ENCODE measurements at regions not wholly inside any gene's neighbourhood (a gene's known extent, or its start where the extent isn't known, plus 50 kb on each side); places are given as distances from the start of the nearest gene placed in this dataset.

DNA sequence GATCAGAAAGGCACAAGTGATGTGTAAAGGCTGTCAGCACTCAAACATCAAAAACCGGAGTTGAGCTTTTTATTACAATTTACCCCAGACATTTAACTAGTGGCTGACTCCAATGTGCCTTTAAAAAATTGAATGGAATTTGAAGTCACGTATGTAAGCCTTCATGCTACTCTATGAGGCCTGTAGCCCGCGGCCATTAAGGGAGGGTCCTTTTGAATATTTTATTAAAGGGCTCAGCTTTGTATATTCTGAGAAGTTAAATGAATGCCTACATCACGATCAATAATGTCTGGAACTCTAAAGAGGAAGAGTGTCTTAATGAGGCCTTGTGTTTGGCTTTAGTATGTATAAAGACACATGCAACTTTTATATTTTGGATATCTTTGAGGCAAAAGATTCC lies 916.6 kb upstream of the CELF2 start:
- no peaks in the 10 kb centered on the region for H3K4me1 ChIP-seq
- no peak for DNase-seq (ENCODE audit: extremely low spot score in 2 of 2)
- H3K27ac ChIP-seq: no peak overlapping the region
- no peaks in the 10 kb centered on the region for H3K36me3 ChIP-seq
- no peak overlapping the region for H3K4me3 ChIP-seq
- intact Hi-C loops (cut with DNase I): no loop called here
- TF ChIP-seq, protein P1, sequence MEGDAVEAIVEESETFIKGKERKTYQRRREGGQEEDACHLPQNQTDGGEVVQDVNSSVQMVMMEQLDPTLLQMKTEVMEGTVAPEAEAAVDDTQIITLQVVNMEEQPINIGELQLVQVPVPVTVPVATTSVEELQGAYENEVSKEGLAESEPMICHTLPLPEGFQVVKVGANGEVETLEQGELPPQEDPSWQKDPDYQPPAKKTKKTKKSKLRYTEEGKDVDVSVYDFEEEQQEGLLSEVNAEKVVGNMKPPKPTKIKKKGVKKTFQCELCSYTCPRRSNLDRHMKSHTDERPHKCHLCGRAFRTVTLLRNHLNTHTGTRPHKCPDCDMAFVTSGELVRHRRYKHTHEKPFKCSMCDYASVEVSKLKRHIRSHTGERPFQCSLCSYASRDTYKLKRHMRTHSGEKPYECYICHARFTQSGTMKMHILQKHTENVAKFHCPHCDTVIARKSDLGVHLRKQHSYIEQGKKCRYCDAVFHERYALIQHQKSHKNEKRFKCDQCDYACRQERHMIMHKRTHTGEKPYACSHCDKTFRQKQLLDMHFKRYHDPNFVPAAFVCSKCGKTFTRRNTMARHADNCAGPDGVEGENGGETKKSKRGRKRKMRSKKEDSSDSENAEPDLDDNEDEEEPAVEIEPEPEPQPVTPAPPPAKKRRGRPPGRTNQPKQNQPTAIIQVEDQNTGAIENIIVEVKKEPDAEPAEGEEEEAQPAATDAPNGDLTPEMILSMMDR (IDR thresholded peaks at IDR 0.05): no peak
- no peak for TF ChIP-seq POLR2AphosphoS5 (IDR thresholded peaks at IDR 0.05; ENCODE audit: insufficient read depth in 1 of 2, low read depth in 1 of 2)
- TF ChIP-seq POLR2A (IDR thresholded peaks at IDR 0.05): no peak
- H3K27me3 ChIP-seq: no peaks in the 10 kb centered on the region
- H3K9me3 ChIP-seq: no peaks in the 10 kb centered on the region

DNA sequence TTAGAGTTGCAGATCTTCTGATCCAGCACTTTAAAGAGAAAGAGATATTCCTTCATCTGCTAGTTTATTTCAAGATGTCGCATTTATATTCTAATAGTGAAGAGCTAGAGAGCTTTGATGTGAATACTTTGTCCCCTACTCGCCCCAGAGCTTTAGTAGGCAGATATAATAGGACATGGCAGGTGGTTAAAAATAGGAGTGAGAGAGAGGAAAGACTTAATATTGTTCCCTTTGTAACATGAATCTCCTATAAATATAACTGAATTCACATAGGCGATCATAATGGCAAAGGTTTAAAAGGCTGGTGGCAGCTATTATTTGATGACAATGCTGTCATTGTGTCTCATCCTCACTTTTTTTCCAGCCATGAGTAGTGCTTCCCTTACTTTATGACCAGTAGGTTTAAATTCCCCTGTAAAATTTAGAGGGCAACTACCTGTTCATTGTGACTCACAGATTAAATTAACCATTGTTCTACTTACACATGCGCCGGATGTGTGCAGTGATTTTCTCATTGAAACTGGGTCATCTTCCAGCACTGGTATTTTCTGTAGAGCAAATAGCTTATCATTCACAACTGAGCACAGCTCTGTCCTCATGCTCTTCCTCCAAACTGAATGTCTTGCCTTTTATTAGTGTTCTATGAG lies 906.7 kb upstream of the CELF2 start:
- no peak overlapping the region for H3K27ac ChIP-seq
- no peaks in the 10 kb centered on the region for H3K4me1 ChIP-seq
- no peaks in the 10 kb centered on the region for H3K36me3 ChIP-seq
- H3K27me3 ChIP-seq: no peaks in the 10 kb centered on the region
- no peak overlapping the region for H3K4me3 ChIP-seq
- DNase-seq (ENCODE audit: extremely low spot score in 2 of 2): no peak
- no peaks in the 10 kb centered on the region for H3K9me3 ChIP-seq
- intact Hi-C loops (cut with DNase I): no loop called here
- TF ChIP-seq POLR2AphosphoS5 (IDR thresholded peaks at IDR 0.05; ENCODE audit: insufficient read depth in 1 of 2, low read depth in 1 of 2): no peak
- no peak for TF ChIP-seq POLR2A (IDR thresholded peaks at IDR 0.05)
- TF ChIP-seq, protein P1 (IDR thresholded peaks at IDR 0.05): no peak

DNA sequence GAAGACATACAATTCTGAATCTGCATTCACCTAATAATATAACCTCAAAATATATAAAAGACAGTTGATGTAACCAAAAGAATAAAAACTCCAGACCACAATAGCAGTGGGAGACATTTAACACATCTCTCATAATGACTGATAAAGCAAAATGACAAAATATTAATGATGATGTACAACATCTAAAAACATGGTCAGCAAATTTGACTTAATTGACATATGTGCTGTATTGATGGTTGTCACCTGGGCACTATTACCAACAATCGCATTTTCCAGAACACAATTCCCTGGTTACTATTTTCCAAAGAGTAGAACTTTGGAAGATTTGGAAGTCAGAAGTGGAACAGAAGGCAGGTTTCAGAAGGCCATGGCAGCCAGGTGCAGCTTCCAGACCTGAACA lies 899.5 kb upstream of the CELF2 start:
- no peaks in the 10 kb centered on the region for H3K27me3 ChIP-seq
- no peaks in the 10 kb centered on the region for H3K36me3 ChIP-seq
- TF ChIP-seq POLR2AphosphoS5 (IDR thresholded peaks at IDR 0.05; ENCODE audit: insufficient read depth in 1 of 2, low read depth in 1 of 2) (no peak), POLR2A (IDR thresholded peaks at IDR 0.05) (no peak)
- TF ChIP-seq, protein P1 (IDR thresholded peaks at IDR 0.05): no peak
- no peak overlapping the region for H3K4me3 ChIP-seq
- no peak overlapping the region for H3K27ac ChIP-seq
- H3K4me1 ChIP-seq: no peaks in the 10 kb centered on the region
- no peak for DNase-seq (ENCODE audit: extremely low spot score in 2 of 2)
- H3K9me3 ChIP-seq: no peaks in the 10 kb centered on the region
- intact Hi-C loops (cut with DNase I): no loop called here

DNA sequence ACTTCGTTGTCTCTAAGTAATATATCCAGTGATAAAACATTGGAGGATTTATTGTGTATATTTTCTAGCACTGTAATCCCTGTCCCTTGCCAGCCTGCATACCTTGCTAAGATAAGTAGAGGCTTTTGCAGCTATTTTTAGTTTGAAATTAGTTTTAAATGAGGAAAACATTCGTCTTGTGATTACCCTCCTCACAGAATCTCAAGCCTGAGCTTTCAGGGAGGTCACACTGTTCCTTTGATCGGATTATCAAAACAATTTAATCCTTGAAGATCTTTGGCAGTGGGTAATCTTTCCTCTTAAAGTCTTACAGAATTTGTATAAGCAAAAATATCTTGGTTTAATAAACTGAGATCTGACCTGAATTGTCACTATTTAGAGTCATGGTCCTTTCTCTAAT lies 897.0 kb upstream of the CELF2 start:
- Histone ChIP-seq H3K27ac (no peak overlapping the region), H3K4me3 (no peak overlapping the region), H3K36me3 (no peaks in the 10 kb centered on the region), H3K9me3 (no peaks in the 10 kb centered on the region), H3K27me3 (no peaks in the 10 kb centered on the region), H3K4me1 (no peaks in the 10 kb centered on the region)
- TF ChIP-seq POLR2AphosphoS5 (IDR thresholded peaks at IDR 0.05; ENCODE audit: insufficient read depth in 1 of 2, low read depth in 1 of 2) (no peak), POLR2A (IDR thresholded peaks at IDR 0.05) (no peak)
- TF ChIP-seq, protein P1 (IDR thresholded peaks at IDR 0.05): no peak
- no peak for DNase-seq (ENCODE audit: extremely low spot score in 2 of 2)
- intact Hi-C loops (cut with DNase I): no loop called here

DNA sequence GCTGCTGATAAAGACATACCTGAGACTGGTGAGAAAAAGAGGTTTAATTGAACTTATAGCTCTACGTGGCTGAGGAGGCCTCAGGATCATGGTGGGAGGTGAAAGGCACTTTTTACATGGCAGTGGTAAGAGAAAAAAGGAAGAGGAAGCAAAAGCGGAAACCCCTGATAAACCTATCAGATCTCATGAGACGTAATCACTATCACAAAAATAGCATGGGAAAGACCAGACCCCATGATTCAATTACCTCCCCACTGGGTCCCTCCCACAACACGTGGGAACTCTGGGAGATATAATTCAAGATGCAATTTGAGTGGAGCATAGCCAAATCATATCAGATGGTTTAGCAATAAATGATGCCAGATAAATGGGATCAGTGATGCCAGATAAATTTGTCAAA lies 892.0 kb upstream of the CELF2 start:
- Histone ChIP-seq H3K27me3 (no peaks in the 10 kb centered on the region), H3K4me3 (no peak overlapping the region), H3K36me3 (no peaks in the 10 kb centered on the region), H3K27ac (no peak overlapping the region), H3K4me1 (no peaks in the 10 kb centered on the region), H3K9me3 (no peaks in the 10 kb centered on the region)
- no peak for DNase-seq (ENCODE audit: extremely low spot score in 2 of 2)
- intact Hi-C loops (cut with DNase I): no loop called here
- TF ChIP-seq POLR2AphosphoS5 (IDR thresholded peaks at IDR 0.05; ENCODE audit: insufficient read depth in 1 of 2, low read depth in 1 of 2) (no peak), POLR2A (IDR thresholded peaks at IDR 0.05) (no peak)
- TF ChIP-seq, protein P1 (IDR thresholded peaks at IDR 0.05): no peak
